OCI-LY1 (cell line): ENCODE measurements at regions not wholly inside any gene's neighbourhood (a gene's known extent, or its start where the extent isn't known, plus 50 kb on each side); places are given as distances from the start of the nearest gene placed in this dataset.

Experiments used
- EZH2 ChIP-seq: fragments of 200-600 bp; sonication (generic), shearing (Covaris generic); IDR thresholded peaks from 2 replicates; pipeline ENCODE4 v1.8.0; 2017; ENCODE audit warnings: borderline replicate concordance, mixed run types, mild to moderate bottlenecking, antibody characterized with exemption, low read length, moderate library complexity, mixed read lengths
- TF ChIP-seq, protein P1 (sequence below): fragments of 200-600 bp; sonication (generic), shearing (Covaris generic); IDR thresholded peaks from 2 replicates; pipeline ENCODE4 v1.5.1; 2017; ENCODE audit warnings: mild to moderate bottlenecking, antibody characterized with exemption, low read length, moderate library complexity, mixed read lengths

DNA sequence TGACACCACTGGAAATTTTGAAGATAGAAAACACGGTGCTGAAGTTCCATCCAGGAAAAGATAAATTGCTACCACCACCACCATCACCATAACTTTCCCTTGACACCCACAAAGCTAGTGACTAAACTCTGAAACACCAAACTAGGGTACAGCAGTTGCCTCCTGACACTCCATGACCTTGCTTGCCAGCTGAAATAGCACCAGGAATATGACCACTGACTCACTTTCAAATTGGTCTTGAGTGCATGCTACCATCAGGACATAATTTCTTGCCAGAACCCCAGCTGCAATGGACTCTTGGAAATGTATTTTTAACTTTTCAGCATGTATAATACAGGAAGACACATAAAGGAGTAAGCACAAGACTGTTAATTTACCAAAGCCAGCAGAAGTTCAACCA is 283.3 kb downstream of the CENPC start:
- TF ChIP-seq, protein P1, sequence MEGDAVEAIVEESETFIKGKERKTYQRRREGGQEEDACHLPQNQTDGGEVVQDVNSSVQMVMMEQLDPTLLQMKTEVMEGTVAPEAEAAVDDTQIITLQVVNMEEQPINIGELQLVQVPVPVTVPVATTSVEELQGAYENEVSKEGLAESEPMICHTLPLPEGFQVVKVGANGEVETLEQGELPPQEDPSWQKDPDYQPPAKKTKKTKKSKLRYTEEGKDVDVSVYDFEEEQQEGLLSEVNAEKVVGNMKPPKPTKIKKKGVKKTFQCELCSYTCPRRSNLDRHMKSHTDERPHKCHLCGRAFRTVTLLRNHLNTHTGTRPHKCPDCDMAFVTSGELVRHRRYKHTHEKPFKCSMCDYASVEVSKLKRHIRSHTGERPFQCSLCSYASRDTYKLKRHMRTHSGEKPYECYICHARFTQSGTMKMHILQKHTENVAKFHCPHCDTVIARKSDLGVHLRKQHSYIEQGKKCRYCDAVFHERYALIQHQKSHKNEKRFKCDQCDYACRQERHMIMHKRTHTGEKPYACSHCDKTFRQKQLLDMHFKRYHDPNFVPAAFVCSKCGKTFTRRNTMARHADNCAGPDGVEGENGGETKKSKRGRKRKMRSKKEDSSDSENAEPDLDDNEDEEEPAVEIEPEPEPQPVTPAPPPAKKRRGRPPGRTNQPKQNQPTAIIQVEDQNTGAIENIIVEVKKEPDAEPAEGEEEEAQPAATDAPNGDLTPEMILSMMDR: no peak
- TF ChIP-seq EZH2: no peak
